Activated CD8-positive, alpha-beta T cell treated with anti-CD3 and anti-CD28 coated beads, Interleukin-2, amount 10 ng/mL, durations not matched to agents 7 days and 5 days (primary cell): ENCODE measurements at regions not wholly inside any gene's neighbourhood (a gene's known extent, or its start where the extent isn't known, plus 50 kb on each side); places are given as distances from the start of the nearest gene placed in this dataset.

Source experiments
- ATAC-seq: fragments of 150-1000 bp; cut with Tn5 transposase; one replicate; pipeline ENCODE4 v1.10.0; 2021; ENCODE audit warnings: moderate library complexity
- CTCF ChIA-PET: fragments of 350-600 bp; sonication (Branson Sonifier 250); formaldehyde crosslinking; loops from one replicate; lab custom pipeline; 2021; ENCODE audit warnings: antibody characterized with exemption; lab: Charles Lee
- POLR2A ChIA-PET: fragments of 350-600 bp; sonication (Branson Sonifier 250); formaldehyde crosslinking; loops from one replicate; lab custom pipeline; 2021; ENCODE audit warnings: antibody characterized with exemption; lab: Charles Lee
- DNase-seq: peaks from one replicate; pipeline ENCODE4 v3.0.0-alpha.2; 2020
- H3K27ac Mint-ChIP-seq: one replicate; pipeline ENCODE4 v1.8.0; 2021; ENCODE audit warnings: mild to moderate bottlenecking, mixed read lengths
- H3K27me3 Mint-ChIP-seq: one replicate; pipeline ENCODE4 v1.8.0; 2021; ENCODE audit warnings: low read depth, mixed read lengths
- H3K36me3 Mint-ChIP-seq: one replicate; pipeline ENCODE4 v1.8.0; 2021; ENCODE audit warnings: low read depth, mixed read lengths
- H3K4me1 Mint-ChIP-seq: one replicate; pipeline ENCODE4 v1.8.0; 2021; ENCODE audit warnings: low read depth, mixed read lengths
- H3K4me3 Mint-ChIP-seq: one replicate; pipeline ENCODE4 v1.8.0; 2021; ENCODE audit warnings: mild to moderate bottlenecking, mixed read lengths
- H3K9me3 Mint-ChIP-seq: one replicate; pipeline ENCODE4 v1.8.0; 2022; ENCODE audit warnings: mixed read lengths; ENCODE audit not compliant: insufficient read depth

GRCh38 chr10:78868456-78868855 is 200.3 kb upstream of the ZMIZ1 start:
- ChIA-PET POLR2A (no interaction called here), CTCF (no interaction called here)
- H3K27me3 Mint-ChIP-seq, result peaks cover 8% of the 10 kb centered on the region
- H3K9me3 Mint-ChIP-seq, result no peaks in the 10 kb centered on the region
- no peaks in the 10 kb centered on the region for H3K36me3 Mint-ChIP-seq
- no peaks in the 10 kb centered on the region for H3K4me1 Mint-ChIP-seq
- no peak overlapping the region for H3K27ac Mint-ChIP-seq
- DNase-seq (no peak), ATAC-seq (no peak)
- H3K4me3 Mint-ChIP-seq, result no peak overlapping the region

DNA sequence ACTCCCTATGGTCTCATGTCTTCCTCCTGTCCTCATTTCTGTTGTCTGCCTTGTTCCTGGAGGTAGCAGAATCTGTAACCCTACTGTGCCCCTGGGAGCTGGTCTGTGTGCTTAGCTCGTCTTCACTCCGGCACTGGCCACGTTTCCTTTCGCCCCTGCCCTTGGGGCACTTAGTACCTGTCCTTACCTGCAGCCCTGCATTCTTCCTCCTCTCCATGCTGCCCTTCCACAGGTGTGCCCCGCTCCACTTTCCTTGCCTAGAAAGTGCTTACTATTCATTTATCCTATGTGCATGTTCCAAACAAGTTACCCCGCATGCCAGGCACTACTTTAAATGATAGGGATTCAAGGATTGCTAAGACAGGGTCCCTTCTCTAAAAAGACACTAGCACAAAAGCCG is 199.9 kb upstream of the ZMIZ1 start:
- ATAC-seq (no peak), DNase-seq (no peak)
- Mint-ChIP-seq H3K27me3 (peaks cover 10% of the 10 kb centered on the region), H3K27ac (no peak overlapping the region), H3K4me3 (no peak overlapping the region), H3K36me3 (no peaks in the 10 kb centered on the region), H3K9me3 (no peaks in the 10 kb centered on the region), H3K4me1 (no peaks in the 10 kb centered on the region)
- ChIA-PET CTCF (no interaction called here), POLR2A (no interaction called here)

DNA sequence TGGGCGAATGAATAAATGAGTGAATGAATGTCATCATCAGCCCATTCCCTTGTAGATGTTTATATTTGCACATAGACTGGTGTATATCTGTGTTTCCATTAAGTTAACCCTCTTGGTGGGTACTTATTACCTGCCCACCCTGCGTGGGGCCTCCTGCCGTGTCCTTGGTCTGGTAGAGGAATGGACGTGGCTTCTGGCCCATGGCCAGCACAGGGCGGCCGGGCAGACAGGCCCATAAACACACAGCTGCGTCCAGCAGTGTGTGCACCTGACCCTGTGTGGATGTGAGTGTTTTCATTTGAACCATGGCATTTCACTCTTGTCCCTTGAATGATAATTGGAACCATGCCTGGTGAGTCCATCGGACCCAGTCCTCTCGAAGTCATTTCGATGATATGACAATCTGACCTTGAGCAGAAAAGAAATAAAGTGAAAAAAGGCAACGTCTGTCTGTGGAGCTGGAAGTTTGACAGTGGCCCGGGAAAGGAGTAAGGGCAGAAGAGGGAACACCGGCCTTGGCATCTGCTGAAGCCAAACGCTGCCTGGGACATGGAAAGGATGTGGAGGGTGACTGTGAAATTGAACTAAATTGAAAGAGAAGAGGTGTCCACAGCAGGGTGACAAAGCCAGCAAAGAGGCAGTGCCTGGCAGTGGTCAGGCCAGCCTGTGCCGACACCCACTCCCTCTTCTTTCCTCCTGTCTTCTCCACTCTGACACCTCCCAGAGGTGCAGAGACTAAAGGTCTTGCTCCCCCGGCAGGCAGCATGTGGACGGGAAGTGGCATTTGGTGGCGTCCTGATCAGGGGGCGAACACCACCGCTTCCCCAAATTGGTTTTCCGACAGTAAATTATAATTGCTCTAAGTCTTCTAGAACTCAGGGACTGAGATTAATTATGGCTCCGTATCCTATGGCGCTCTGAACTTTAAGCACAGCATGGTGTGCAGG is 199.0 kb upstream of the ZMIZ1 start:
- ATAC-seq (no peak), DNase-seq (no peak)
- no peak overlapping the region for H3K27ac Mint-ChIP-seq
- no peak overlapping the region for H3K4me3 Mint-ChIP-seq
- peaks cover 1% of the 10 kb centered on the region for H3K4me1 Mint-ChIP-seq
- no peaks in the 10 kb centered on the region for H3K9me3 Mint-ChIP-seq
- CTCF ChIA-PET, result no interaction called here
- peaks cover 14% of the 10 kb centered on the region for H3K27me3 Mint-ChIP-seq
- no peaks in the 10 kb centered on the region for H3K36me3 Mint-ChIP-seq
- POLR2A ChIA-PET, result no interaction called here

DNA sequence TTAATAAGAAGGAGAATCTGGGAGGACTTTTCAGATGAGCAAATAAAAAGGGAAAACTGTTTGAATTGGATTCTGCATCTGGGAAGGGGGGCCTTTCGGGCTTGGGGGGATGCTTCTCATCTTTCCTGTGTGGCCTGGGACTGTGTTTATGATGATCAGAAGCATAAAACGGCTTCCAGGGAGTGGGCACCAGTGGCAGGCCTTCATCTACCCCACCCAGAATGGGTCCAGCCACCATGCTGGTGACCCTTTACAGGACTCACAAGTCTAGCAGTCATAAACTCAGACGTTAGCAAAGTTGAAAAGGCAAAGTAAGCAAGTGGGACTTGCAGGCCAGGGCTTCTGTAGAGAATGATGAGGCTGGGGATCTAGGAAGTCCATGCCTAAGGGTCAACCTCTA is 198.3 kb upstream of the ZMIZ1 start:
- Mint-ChIP-seq H3K4me3 (no peak overlapping the region), H3K27ac (no peak overlapping the region), H3K4me1 (peaks cover 1% of the 10 kb centered on the region), H3K9me3 (no peaks in the 10 kb centered on the region), H3K27me3 (peaks cover 16% of the 10 kb centered on the region), H3K36me3 (no peaks in the 10 kb centered on the region)
- CTCF ChIA-PET, result no interaction called here
- no peak for DNase-seq
- no peak for ATAC-seq
- POLR2A ChIA-PET, result no interaction called here

- no peak for DNase-seq
- Mint-ChIP-seq H3K27ac (no peak overlapping the region), H3K27me3 (peaks cover 16% of the 10 kb centered on the region), H3K4me1 (peaks cover 1% of the 10 kb centered on the region), H3K36me3 (no peaks in the 10 kb centered on the region), H3K9me3 (no peaks in the 10 kb centered on the region), H3K4me3 (no peak overlapping the region)
- ChIA-PET CTCF (no interaction called here), POLR2A (no interaction called here)
- ATAC-seq, result no peak
These were observed 197.0 kb upstream of the ZMIZ1 start for GRCh38 chr10:78871796-78872195.

- DNase-seq, result no peak
- peaks cover 16% of the 10 kb centered on the region for H3K27me3 Mint-ChIP-seq
- H3K4me3 Mint-ChIP-seq, result no peak overlapping the region
- ChIA-PET POLR2A (no interaction called here), CTCF (no interaction called here)
- no peak overlapping the region for H3K27ac Mint-ChIP-seq
- ATAC-seq, result no peak
- H3K9me3 Mint-ChIP-seq, result no peaks in the 10 kb centered on the region
- H3K36me3 Mint-ChIP-seq, result no peaks in the 10 kb centered on the region
- H3K4me1 Mint-ChIP-seq, result peaks cover 1% of the 10 kb centered on the region
These were observed 195.4 kb upstream of the ZMIZ1 start for GRCh38 chr10:78873413-78873812.

- DNase-seq (no peak), ATAC-seq (no peak)
- Mint-ChIP-seq H3K27ac (no peak overlapping the region), H3K4me3 (no peak overlapping the region), H3K36me3 (no peaks in the 10 kb centered on the region), H3K27me3 (peaks cover 14% of the 10 kb centered on the region), H3K9me3 (peaks cover 8% of the 10 kb centered on the region), H3K4me1 (peaks cover 1% of the 10 kb centered on the region)
- CTCF ChIA-PET, result no interaction called here
- POLR2A ChIA-PET, result no interaction called here
These were observed 193.4 kb upstream of the ZMIZ1 start for GRCh38 chr10:78875331-78875877.

GRCh38 chr10:78875932-78876331 is 192.8 kb upstream of the ZMIZ1 start:
- Mint-ChIP-seq H3K9me3 (peaks cover 8% of the 10 kb centered on the region), H3K4me3 (no peak overlapping the region), H3K4me1 (peaks cover 1% of the 10 kb centered on the region), H3K27ac (no peak overlapping the region), H3K36me3 (no peaks in the 10 kb centered on the region), H3K27me3 (peaks cover 11% of the 10 kb centered on the region)
- ATAC-seq, result no peak
- CTCF ChIA-PET, result no interaction called here
- peak; percentile 18 for DNase-seq
- POLR2A ChIA-PET, result no interaction called here

- POLR2A ChIA-PET, result no interaction called here
- no peak overlapping the region for H3K27ac Mint-ChIP-seq
- peaks cover 10% of the 10 kb centered on the region for H3K27me3 Mint-ChIP-seq
- DNase-seq (no peak), ATAC-seq (no peak)
- H3K4me1 Mint-ChIP-seq, result peaks cover 1% of the 10 kb centered on the region
- H3K4me3 Mint-ChIP-seq, result no peak overlapping the region
- H3K9me3 Mint-ChIP-seq, result peaks cover 8% of the 10 kb centered on the region
- CTCF ChIA-PET, result no interaction called here
- H3K36me3 Mint-ChIP-seq, result no peaks in the 10 kb centered on the region
These were observed 192.3 kb upstream of the ZMIZ1 start for GRCh38 chr10:78876449-78876848.

- no peaks in the 10 kb centered on the region for H3K4me1 Mint-ChIP-seq
- DNase-seq (no peak), ATAC-seq (no peak)
- CTCF ChIA-PET, result no interaction called here
- POLR2A ChIA-PET, result no interaction called here
- H3K4me3 Mint-ChIP-seq, result no peak overlapping the region
- H3K27ac Mint-ChIP-seq, result no peak overlapping the region
- H3K36me3 Mint-ChIP-seq, result no peaks in the 10 kb centered on the region
- peaks cover 16% of the 10 kb centered on the region for H3K27me3 Mint-ChIP-seq
- peaks cover 8% of the 10 kb centered on the region for H3K9me3 Mint-ChIP-seq
These were observed 189.1 kb upstream of the ZMIZ1 start for GRCh38 chr10:78879621-78880020.

- peaks cover 18% of the 10 kb centered on the region for H3K27me3 Mint-ChIP-seq
- CTCF ChIA-PET, result no interaction called here
- peaks cover 15% of the 10 kb centered on the region for H3K9me3 Mint-ChIP-seq
- no peak overlapping the region for H3K4me3 Mint-ChIP-seq
- no peaks in the 10 kb centered on the region for H3K36me3 Mint-ChIP-seq
- ATAC-seq (no peak), DNase-seq (no peak)
- H3K4me1 Mint-ChIP-seq, result no peaks in the 10 kb centered on the region
- POLR2A ChIA-PET, result no interaction called here
- no peak overlapping the region for H3K27ac Mint-ChIP-seq
These were observed 182.6 kb upstream of the ZMIZ1 start for GRCh38 chr10:78886129-78886528.

GRCh38 chr10:78889536-78890063 is 179.2 kb upstream of the ZMIZ1 start:
- peaks cover 9% of the 10 kb centered on the region for H3K27me3 Mint-ChIP-seq
- H3K9me3 Mint-ChIP-seq, result peaks cover 15% of the 10 kb centered on the region
- H3K36me3 Mint-ChIP-seq, result no peaks in the 10 kb centered on the region
- H3K27ac Mint-ChIP-seq, result no peak overlapping the region
- no peak for ATAC-seq
- CTCF ChIA-PET, result no interaction called here
- H3K4me3 Mint-ChIP-seq, result no peak overlapping the region
- POLR2A ChIA-PET, result interaction anchor here (1.2 kb wide), 1 partner anchor 73 kb away, joined by 3 read pairs; no protein-coding TSS in a partner anchor
- no peak for DNase-seq
- peaks cover 7% of the 10 kb centered on the region for H3K4me1 Mint-ChIP-seq
